Stimulated activated CD8-positive, alpha-beta memory T cell treated with anti-CD3 and anti-CD28 coated beads, Interleukin-2, amount 100 ng/mL, for 48 hours (primary cell): ENCODE measurements at regions not wholly inside any gene's neighbourhood (a gene's known extent, or its start where the extent isn't known, plus 50 kb on each side); places are given as distances from the start of the nearest gene placed in this dataset.
"Not testable (repeated sequence)": the region's sequence is repeated elsewhere in the genome, so short reads cannot be mapped to it uniquely, and the experiment has no call there.

Experiments
- DNase-seq, 2 donors: peaks; one replicate each; pipeline ENCODE4 v3.0.0-alpha.2; 2020; ENCODE audit warnings: low read depth in 2 of 2

GRCh38 chr14:71328183-71328582, 420.9 kb downstream of the PCNX1 start:
- no peak for DNase-seq

GRCh38 chr14:71328954-71329353, 421.7 kb downstream of the PCNX1 start:
- DNase-seq: no peak

- DNase-seq: no peak
These were observed 424.1 kb downstream of the PCNX1 start for GRCh38 chr14:71331403-71331802.

- DNase-seq: no peak
These were observed 425.2 kb downstream of the PCNX1 start for GRCh38 chr14:71332476-71332875.

GRCh38 chr14:71333705-71334104, 426.4 kb downstream of the PCNX1 start:
- no peak for DNase-seq

- DNase-seq: no peak
These were observed 429.4 kb downstream of the PCNX1 start for GRCh38 chr14:71336489-71337192.

- DNase-seq: no peak
These were observed 430.9 kb downstream of the PCNX1 start for GRCh38 chr14:71338153-71338552.

GRCh38 chr14:71339650-71340415, 432.6 kb downstream of the PCNX1 start:
- DNase-seq: no peak

GRCh38 chr14:71341156-71341555, 433.9 kb downstream of the PCNX1 start:
- DNase-seq: no peak

- no peak for DNase-seq
These were observed 436.5 kb downstream of the PCNX1 start for GRCh38 chr14:71343724-71344123.

- DNase-seq: no peak
These were observed 437.2 kb downstream of the PCNX1 start for GRCh38 chr14:71344506-71344905.

- DNase-seq: no peak
These were observed 439.4 kb downstream of the PCNX1 start for GRCh38 chr14:71346685-71347084.

- no peak for DNase-seq
These were observed 441.1 kb downstream of the PCNX1 start for GRCh38 chr14:71348394-71348793.

GRCh38 chr14:71348817-71349216, 441.6 kb downstream of the PCNX1 start:
- no peak for DNase-seq

GRCh38 chr14:71354142-71354541, 446.9 kb downstream of the PCNX1 start:
- DNase-seq: no peak

GRCh38 chr14:71354801-71355200, 447.5 kb downstream of the PCNX1 start:
- no peak for DNase-seq

- no peak for DNase-seq
These were observed 448.3 kb downstream of the PCNX1 start for GRCh38 chr14:71355324-71356201.

GRCh38 chr14:71358209-71358931, 451.1 kb downstream of the PCNX1 start:
- no peak for DNase-seq

- not testable (repeated sequence) for DNase-seq
These were observed 451.7 kb downstream of the PCNX1 start for GRCh38 chr14:71358932-71359421.

- DNase-seq: no peak
These were observed 452.6 kb downstream of the PCNX1 start for GRCh38 chr14:71359823-71360222.

GRCh38 chr14:71361336-71361735, 454.1 kb downstream of the PCNX1 start:
- DNase-seq: no peak
